H1 (cell line): ENCODE measurements at regions not wholly inside any gene's neighbourhood (a gene's known extent, or its start where the extent isn't known, plus 50 kb on each side); places are given as distances from the start of the nearest gene placed in this dataset.

ENCODE experiments used
- ASH2L ChIP-seq: fragments of 200-600, 300-600 bp; sonication (generic); IDR thresholded peaks from one replicate; pipeline ENCODE4 v1.7.1; 2017; ENCODE audit warnings: low read length
- EZH2 ChIP-seq: fragments of 200-600 bp; sonication (generic); IDR thresholded peaks from 2 replicates; pipeline ENCODE4 v1.7.1; 2012; ENCODE audit warnings: low read depth, mild to moderate bottlenecking, moderate library complexity, low read length, inconsistent platforms; ENCODE audit not compliant: severe bottlenecking
- TAF1 ChIP-seq: IDR thresholded peaks from 2 replicates; pipeline ENCODE4 v1.6.1; 2011; ENCODE audit warnings: mild to moderate bottlenecking, low read depth, low read length
- YY1 ChIP-seq: IDR thresholded peaks from 2 replicates; pipeline ENCODE4 v1.6.1; 2011; ENCODE audit warnings: low read depth, mild to moderate bottlenecking, low read length

DNA sequence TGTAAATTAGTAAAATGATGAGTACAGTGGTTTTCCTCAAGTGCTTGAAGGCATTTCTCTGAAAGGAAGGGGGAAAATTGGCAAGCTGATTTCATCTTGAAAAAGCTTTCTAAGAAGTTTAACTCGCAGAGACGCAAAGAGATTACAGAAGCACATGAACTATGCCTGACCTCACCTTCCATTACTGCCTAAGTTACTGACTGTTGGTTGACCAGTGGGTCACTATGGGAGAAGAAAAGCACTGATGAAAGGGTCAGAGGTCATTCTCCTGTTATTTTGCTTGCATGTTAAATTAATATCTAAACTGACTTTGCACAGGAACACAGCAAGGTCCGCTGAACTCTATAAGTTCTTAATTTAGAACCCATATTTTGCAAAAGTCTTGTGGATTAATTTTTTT, 225.6 kb downstream of the ARL4A start (continued):
- no peak for TF ChIP-seq TAF1
- no peak for TF ChIP-seq ASH2L
- no peak for TF ChIP-seq YY1
- no peak for TF ChIP-seq EZH2
